Lower leg skin (tissue), 3 donors: ENCODE measurements at regions not wholly inside any gene's neighbourhood (a gene's known extent, or its start where the extent isn't known, plus 50 kb on each side); places are given as distances from the start of the nearest gene placed in this dataset.

Experiments
- POLR2A ChIP-seq, 2 donors: fragments of 450-650 bp; IDR thresholded peaks; one replicate each; pipeline ENCODE4 v1.6.1; 2016 to 2017; ENCODE audit warnings: antibody characterized with exemption in 2 of 2, mild to moderate bottlenecking in 1 of 2, moderate library complexity in 1 of 2
- TF ChIP-seq, protein P1 (sequence below), 3 donors: fragments of 450-650 bp; IDR thresholded peaks; one replicate each; pipeline ENCODE4 v1.5.1; 2016; ENCODE audit warnings: antibody characterized with exemption in 3 of 3, mild to moderate bottlenecking in 3 of 3, moderate library complexity in 2 of 3

GRCh38 chr5:34578962-34579361 is 77.2 kb upstream of the RAI14 start:
- TF ChIP-seq, protein P1, sequence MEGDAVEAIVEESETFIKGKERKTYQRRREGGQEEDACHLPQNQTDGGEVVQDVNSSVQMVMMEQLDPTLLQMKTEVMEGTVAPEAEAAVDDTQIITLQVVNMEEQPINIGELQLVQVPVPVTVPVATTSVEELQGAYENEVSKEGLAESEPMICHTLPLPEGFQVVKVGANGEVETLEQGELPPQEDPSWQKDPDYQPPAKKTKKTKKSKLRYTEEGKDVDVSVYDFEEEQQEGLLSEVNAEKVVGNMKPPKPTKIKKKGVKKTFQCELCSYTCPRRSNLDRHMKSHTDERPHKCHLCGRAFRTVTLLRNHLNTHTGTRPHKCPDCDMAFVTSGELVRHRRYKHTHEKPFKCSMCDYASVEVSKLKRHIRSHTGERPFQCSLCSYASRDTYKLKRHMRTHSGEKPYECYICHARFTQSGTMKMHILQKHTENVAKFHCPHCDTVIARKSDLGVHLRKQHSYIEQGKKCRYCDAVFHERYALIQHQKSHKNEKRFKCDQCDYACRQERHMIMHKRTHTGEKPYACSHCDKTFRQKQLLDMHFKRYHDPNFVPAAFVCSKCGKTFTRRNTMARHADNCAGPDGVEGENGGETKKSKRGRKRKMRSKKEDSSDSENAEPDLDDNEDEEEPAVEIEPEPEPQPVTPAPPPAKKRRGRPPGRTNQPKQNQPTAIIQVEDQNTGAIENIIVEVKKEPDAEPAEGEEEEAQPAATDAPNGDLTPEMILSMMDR (IDR thresholded peaks at IDR 0.05) = no peak
- TF ChIP-seq POLR2A (IDR thresholded peaks at IDR 0.05) = no peak
